HG02623 (cell line): ENCODE measurements at regions not wholly inside any gene's neighbourhood (a gene's known extent, or its start where the extent isn't known, plus 50 kb on each side); places are given as distances from the start of the nearest gene placed in this dataset.
"Not testable (repeated sequence)": the region's sequence is repeated elsewhere in the genome, so short reads cannot be mapped to it uniquely, and the experiment has no call there.

Experiments used
- ATAC-seq: cut with Tn5 transposase; IDR thresholded peaks from one replicate; pipeline ENCODE4 v1.9.1; 2021; ENCODE audit warnings: moderate library complexity; ENCODE audit not compliant: unreplicated experiment

DNA sequence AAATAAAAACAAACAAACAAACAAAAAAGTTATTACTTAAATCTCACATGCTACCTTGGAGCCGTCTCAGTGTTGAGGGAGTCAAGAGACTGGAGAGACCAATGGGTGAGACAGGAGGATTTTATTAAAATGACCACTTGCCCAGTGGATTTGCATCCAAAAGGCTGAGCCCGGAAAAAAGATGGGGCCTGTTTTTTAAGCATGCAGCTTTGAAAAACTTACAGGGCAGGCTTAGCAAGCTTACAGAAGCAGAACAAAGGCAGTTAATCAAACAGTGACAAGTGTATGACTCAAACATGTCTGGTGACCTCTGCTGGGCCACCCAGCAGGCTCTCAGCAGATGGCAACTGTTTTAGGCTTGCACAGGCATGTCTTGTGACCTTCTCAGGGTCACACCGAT, 82.5 kb downstream of the POTEH start:
- ATAC-seq: not testable (repeated sequence)

DNA sequence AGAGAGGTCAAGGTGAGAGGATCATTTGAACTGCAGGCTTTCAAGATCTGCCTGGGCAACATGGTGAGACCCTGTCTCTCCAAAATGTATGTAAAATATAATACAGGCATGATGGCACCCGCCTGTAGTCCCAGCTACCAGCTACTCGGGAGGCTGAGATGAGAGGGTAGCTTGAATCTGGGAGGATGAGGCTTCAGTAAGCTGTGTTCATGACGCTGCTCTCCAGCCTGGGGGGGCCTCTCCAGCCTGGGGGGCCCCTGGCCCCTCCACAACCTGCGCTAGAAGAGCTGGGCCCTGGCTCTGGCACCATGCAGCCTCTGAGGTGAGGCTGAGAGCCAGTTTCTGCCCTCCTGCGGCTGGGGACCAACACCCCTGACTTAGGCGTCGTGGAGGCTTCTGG, 85.3 kb downstream of the POTEH start:
- ATAC-seq: not testable (repeated sequence)

DNA sequence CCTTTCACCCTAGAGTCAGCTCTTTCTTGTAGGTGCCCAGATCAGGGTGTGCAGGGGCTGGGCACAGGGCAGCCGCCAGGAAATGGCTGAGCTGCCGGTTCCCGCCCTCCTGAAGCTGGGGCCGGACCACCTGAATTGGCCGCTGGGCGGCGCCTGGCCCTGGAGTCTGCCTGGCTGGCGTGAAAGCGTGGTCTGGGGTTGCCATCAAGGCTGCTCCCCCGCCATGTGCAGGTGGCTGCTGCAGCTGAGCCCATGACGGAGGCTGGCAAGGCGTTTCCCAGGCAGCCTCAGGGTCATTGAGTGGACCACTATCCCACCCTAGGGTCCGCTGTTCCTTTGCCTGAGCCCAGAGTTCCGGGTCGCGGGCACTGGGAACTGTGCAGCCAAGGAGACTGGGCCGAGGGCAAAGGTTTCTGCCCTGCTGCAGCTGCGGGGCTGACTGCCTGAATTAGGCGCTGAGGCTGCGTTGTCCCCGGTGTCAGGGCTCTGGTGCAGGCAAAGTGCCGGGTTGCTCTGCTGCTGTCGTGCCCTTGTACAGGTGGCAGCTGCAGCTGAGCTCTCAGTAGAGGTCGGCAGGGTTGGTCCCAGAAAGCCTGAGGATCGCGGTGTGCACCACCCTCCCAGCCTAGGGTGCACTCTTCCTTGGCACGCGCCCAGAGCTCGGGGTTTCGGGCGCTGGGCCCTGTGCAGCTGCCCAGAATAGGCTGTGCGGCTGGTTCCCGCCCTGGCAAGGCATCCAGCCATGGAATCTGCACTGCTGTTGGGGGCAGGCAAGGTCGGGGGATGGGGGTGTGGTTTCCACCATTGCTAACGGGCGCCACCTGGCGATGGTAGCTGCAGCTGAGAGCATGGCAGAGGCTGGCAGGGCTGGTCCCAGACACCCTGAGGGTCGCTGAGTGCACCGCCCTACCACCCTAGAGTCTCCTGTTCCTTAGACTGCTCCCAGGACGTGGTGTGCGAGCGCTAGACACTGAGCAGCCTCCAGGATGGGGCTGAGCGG, 86.1 kb downstream of the POTEH start:
- ATAC-seq: not testable (repeated sequence)

DNA sequence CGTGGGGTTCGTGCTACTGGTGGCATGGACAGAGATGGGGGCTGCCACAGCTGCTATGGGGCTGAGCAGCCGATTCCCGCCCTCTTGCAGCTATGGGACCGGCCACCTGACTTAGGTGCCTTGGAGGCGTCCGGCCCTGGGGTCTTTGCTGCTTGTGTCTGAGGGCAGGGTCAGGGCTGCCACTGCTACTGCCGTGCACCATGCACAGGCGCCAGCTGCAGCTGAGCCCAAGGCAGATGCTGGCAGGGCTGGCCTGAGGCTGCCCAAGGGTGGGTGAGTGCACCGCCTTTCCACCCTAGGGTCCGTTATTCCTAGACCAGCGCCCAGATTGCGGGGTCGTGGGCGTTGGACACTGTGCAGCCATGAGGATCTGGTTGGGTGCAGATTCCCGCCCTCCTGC, 86.9 kb downstream of the POTEH start:
- not testable (repeated sequence) for ATAC-seq

DNA sequence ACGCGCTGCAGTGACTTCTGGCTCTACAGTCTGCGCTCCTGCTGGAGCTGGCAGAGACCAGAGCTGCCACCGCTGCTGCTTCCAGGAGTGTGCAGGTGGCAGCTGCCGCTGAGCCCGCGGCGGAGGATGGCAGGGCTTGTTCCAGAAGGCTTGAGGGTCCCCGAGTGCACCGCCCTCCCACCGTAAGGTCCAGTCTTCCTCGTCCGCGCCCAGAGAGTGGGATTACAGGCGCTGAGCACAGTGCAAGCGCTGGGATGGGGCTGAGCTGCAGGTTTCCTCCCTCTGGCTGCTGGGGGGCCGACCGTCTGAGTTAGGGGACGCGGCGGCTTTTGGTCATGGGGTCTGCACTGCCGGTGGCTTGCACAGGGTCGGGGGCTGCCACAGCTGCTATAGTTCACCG, 87.3 kb downstream of the POTEH start:
- ATAC-seq: not testable (repeated sequence)

DNA sequence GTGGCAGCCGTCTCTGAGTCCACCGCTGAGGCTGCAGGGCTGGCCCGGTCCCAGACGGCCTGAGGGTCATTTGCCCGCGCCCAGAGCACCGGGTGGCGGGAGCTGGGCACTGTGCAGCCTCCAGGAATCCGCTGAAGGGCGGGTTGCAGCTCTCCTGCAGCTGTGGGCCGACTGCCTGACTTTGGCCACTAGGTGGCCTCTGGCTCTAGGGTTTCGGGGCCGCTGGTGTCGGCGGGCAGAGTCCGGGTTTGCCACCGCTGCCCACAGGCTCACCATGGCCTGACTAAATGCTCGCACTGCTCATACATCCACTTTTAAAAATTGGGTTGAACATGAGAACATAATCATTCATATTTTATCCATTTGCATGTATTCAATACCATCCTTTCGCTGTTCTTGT, 87.7 kb downstream of the POTEH start:
- not testable (repeated sequence) for ATAC-seq

DNA sequence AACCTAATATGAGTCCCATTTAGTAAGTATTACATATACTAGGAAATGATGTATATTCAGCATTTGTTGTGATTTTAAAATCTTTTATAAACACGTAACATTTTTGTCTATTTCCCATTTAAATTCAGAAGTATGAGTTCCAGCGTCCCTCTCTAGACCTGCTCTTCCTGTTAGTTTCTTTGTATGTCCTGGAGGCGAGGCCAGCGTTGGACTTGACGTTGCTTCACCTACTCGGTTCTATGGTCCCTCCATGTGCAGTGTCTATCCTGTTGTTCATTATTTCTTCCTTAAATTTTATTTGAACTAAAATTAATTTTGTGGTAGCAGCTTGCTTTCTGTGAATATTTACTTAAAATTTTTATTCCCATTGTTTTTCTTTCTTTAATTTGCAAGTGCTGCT, 88.5 kb downstream of the POTEH start:
- ATAC-seq: not testable (repeated sequence)

DNA sequence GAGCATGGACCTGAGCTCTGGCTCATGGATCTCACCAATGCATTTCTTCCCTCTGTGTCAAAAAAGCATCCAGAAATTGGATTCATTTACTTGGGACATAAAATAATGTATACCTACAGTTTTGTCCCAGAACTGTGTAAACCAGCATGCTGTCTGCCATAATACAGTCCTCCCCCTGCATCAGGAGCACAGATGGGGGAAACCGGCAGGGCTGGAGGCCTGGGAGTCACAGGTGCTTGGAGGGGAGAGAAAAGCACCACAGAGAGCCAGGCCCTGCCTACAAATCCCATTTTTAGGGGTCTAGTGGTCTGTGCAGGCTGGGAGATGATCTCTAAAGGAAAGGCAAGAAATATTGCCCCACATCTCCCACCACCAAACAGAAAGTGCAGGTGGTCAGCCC, 91.8 kb downstream of the POTEH start:
- not testable (repeated sequence) for ATAC-seq

DNA sequence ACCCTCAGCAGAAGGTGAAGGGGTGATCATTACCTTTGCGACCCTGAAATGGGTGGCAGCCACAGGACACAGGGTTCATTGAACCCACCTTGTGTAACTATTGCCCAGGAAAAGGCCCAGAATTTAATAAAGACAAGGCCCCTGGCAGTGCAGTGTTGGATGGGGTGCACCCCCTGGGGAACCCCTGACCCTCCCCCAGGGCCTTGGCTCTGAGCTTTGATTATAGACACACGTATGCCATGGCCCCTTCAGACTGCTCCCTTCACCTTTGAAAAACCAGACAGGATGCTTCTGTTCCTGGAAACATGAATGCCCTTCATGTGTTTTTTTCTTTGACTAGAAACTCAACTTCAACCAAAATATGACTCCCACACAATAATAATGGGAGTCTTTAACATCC, 93.1 kb downstream of the POTEH start:
- not testable (repeated sequence) for ATAC-seq

DNA sequence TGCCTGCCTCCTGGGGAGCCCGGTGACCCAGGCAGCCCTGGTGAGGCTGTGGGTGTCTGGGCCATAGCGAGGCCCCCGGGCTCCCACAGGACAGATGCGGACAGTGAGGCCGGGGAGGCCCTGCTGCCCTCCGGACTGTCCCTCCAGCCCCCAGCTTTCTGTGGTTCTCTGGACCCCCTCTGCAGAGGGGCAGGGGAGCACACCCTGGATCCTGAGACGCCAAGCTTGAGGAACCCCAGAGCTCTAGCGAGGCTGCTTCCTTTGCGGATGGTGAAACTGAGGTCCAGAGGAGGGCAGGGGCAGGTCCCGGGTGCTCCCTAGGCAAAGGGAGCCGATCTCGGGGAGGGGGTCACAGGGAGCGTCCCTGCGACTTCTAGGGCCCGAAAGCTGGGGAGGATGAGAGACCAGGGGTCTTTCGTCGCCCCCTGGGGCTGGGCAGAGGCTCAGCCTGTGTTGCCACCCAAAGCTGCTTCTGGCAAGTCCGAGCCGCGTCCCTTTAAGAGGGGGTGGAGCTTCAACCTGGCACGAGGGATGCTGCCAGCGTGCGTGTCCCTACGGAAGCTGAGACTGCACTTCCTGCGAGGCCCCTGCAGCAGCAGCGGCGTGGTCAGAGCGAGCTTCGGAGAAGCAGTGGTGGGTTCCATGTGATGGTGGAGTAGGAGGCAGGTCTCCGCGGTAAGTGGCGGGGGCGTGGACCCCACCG, 94.7 kb downstream of the POTEH start:
- not testable (repeated sequence) for ATAC-seq

DNA sequence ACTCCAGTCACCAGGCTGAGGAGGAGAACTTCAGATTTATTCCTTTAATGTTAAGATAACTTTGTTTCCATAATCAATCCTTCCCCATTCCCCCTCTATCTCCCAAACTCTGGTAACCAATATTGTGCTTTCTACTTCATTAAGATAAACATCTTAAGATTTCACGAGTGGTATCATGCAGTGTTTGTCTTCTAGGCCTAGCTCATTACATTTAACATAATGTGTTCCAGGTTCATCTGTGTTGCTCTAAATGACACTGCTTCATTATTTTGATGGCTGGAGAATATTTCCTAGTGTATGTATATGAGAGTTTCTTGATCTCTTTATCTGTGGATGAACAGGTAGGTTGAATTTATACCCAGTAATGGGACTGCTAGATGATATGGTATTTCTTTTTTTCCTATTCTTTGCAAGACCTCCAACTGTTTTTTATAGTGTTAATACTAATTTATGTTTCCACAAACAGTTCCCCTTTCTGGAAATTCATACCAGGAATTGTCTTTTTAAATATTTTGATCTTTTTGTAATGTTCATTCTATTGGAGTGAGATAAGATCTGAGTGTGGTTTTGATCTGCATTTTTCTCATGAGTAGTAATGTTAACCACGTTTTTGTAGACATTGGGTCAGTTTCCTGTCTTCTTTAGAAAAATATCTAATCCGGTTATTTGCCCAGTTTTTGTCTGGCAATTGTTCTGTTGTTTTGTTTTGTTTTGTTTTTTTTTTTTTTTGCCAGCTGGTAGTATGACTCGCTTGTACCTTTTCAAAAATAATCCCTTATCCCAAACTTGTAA, 97.3 kb downstream of the POTEH start:
- not testable (repeated sequence) for ATAC-seq

DNA sequence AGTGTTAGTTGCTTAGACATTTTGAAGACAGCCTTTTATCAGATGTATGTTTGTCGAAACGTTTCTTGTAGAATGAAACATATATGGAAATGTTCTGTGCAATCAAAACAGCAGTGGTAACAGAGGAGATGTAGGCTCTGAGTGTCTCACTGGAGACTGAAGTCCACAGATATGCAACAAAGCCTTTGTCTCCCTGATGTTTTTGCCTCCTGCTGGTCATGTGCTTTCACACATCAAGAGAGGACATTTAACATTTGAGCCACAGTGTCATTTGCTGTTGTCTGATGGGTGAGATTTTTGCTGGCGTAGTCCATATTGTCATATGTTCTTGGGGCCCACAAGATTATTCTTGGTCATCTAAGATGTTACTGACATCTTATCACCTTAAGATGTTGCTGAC, 101.7 kb downstream of the POTEH start:
- ATAC-seq: not testable (repeated sequence)

DNA sequence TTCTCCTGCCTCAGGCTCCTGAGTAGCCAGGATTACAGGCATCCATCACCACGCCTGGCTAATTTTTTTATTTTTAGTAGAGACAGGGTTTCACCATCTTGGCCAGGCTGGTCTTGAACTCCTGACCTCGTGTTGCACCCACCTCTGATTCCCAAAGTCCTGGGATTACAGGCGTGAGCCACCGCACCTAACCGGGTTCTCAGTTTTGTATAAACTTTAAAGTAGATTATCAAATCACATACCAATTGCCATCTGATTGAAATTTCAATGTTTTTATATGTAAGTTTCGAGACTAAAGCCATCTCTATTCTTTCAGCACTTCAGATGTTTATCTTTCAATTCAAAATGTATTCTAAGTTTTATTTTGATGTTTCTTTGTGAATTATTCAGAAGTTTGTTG, 110.1 kb downstream of the POTEH start:
- not testable (repeated sequence) for ATAC-seq

DNA sequence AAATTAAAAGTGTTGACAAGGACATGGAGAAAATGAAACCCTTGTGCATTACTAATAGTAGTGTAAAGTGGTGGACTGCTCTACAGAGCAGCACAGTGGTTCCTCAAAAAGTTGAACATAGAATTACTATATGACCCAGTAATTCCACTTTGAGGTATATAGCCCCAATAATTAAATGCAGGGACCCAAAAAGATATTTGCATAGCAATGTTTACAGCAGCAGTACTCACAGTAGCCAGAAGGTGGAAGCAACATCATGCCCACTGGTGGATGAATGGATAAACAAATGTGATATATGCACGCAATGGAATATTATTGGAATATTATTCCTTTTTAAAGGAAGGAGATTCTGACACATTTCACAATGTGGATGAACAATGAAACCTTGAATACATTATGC, 121.3 kb downstream of the POTEH start:
- peak; percentile 59 for ATAC-seq

DNA sequence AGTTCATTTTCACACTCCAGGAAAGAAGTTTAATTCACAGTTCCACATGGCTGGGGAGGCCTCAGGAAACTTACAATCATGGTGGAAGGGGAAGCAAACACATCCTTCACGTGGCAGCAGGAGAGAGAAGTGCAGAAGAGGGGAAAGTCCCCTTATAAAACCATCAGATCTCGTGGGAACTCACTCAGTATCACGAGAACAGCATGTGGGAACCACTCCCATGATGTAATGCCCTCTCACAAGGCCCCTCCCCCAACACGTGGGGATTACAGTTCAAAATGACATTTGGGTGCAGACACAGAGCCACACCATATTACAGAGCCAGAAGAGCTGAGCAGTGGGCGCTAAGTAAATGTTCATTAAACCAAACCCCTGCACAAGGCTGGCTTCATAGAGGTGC, 126.0 kb downstream of the POTEH start:
- ATAC-seq: not testable (repeated sequence)

DNA sequence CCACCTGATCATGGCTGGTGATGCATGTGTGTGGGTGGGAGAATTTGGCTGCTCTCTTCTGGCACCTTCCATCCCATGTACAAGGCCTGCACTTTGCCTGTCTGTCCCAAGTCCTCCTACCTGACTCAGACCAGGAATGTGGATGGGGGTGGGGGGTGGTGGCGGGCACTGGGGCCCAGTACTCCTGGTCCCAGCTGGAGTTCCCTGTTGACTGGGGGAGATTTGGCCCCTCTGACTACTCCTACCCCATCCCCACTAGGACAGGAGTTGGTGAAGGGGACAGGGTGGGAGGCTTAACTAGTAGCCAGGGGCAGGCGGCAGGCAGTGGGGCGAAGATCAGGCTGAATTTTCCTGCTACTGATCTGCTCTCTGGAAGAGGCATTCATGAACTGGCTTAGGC, 126.6 kb downstream of the POTEH start:
- ATAC-seq: not testable (repeated sequence)

DNA sequence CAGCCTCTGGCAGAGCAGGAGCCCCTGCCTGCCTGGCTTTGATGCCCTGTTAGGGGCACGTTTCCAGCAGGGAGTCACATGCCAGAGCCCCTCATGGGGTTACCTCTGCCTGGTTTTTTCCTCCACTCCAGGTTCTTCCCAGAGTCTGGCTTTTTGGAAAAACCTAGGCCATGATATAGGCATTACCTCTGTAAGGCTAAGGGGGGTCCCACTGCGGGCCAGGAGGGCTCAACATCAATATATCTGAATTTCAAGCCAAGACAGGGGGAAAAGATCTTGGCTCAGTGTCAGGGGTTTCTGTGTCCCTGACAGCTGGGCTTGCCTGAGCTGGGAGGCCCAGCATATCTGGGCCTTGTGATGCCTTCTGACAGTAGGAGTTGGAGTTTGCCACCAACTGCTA, 127.4 kb downstream of the POTEH start:
- not testable (repeated sequence) for ATAC-seq

DNA sequence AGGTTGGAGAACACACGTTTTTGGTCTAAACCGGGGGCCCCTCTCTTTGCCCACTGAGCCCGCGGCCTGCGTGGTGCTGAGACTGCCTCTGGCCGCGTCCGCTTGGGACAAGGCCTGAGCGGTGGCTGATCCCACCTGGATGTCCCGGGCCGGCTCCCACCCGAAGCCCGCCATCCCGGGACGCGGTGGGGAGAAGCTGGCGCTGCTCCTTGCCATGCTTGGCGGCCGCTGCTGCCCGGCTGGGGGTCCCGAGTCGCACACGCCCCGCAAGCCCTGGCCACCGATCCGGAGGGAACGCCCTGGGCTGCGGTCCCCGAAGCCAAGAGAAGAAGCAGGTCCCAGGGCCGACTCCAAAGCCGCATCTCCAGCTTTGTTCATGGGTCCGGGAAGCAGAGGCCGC, 130.1 kb downstream of the POTEH start:
- not testable (repeated sequence) for ATAC-seq

DNA sequence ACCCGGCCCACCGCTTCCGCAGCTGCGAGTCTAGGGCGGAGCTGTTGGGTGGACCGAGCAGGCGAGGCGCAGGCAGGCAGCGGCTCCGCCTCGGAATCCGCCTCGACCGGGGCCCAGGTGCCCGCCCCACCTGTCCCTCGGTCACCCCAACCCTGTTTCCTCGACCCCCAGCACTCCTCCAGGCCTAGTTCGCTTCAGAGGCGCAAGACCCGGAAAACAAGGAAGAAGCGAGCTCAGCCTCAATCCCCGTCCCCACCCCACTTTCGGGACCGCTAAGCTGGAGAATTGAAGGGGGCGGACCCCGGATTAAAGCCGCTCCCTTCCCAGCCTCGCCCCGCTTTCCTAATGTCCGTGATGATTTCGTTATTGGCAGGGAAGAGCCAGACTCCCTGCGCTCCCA, 131.3 kb downstream of the POTEH start:
- not testable (repeated sequence) for ATAC-seq

DNA sequence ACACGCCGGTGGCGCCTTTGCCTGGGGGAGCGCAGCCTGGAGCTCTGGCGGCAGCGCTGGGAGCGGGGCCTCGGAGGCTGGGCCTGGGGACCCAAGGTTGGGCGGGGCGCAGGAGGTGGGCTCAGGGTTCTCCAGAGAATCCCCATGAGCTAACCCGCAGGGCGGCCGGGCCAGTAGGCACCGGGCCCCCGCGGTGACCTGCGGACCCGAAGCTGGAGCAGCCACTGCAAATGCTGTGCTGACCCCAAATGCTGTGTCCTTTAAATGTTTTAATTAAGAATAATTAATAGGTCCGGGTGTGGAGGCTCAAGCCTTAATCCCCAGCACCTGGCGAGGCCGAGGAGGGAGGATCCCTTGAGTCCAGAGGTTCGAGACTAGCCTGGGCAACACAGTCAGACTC, 132.2 kb downstream of the POTEH start:
- ATAC-seq: not testable (repeated sequence)

DNA sequence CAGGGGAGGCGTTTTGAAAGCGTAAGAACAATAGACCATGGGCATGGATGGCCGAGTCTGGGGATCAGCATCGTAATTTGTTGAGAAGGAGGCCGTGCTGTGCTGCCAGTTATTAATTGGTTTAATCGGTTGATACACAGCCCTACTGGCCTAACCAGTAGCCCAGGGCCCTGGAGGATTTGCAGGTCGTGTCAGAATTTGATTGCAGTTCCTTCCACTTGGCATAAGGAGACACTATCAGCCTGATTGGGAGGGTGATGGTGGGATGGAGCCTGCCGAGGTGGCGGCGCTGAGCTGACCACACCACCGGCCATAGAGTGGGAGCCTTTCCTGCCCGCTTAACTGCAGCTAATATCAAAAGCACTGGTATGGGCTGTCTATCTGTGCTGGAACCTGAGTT, 133.4 kb downstream of the POTEH start:
- ATAC-seq: not testable (repeated sequence)
